CD4-positive, alpha-beta memory T cell (primary cell): ENCODE measurements at regions not wholly inside any gene's neighbourhood (a gene's known extent, or its start where the extent isn't known, plus 50 kb on each side); places are given as distances from the start of the nearest gene placed in this dataset.

ENCODE experiments used
- CTCF ChIA-PET: fragments of 350-600 bp; sonication (Branson Sonifier 250); formaldehyde crosslinking; loops from one replicate; lab custom pipeline; 2021; ENCODE audit warnings: inconsistent platforms; ENCODE audit not compliant: partially characterized antibody; lab: Charles Lee
- POLR2A ChIA-PET: fragments of 350-600 bp; sonication (Branson Sonifier 250); formaldehyde crosslinking; loops from one replicate; lab custom pipeline; 2021; ENCODE audit not compliant: partially characterized antibody; lab: Charles Lee
- DNase-seq, 5 donors: peaks; one replicate each; pipeline versions ENCODE4 v3.0.0 to v3.0.0-alpha.2; 2020 to 2022; ENCODE audit warnings: mixed read lengths in 1 of 5
- H3K27ac ChIP-seq: one replicate; pipeline ENCODE4 v1.7.0; 2013; ENCODE audit warnings: low read depth, low read length
- H3K27me3 ChIP-seq: 2 replicates; pipeline ENCODE4 v1.7.0; 2013; ENCODE audit warnings: mild to moderate bottlenecking, low read length, moderate library complexity; ENCODE audit not compliant: insufficient read depth
- H3K36me3 ChIP-seq: 2 replicates; pipeline ENCODE4 v1.7.0; 2013; ENCODE audit warnings: mild to moderate bottlenecking, low read length, moderate library complexity; ENCODE audit not compliant: insufficient read depth
- H3K4me1 ChIP-seq: 2 replicates; pipeline ENCODE4 v1.7.0; 2013; ENCODE audit warnings: mild to moderate bottlenecking, low read length, moderate library complexity; ENCODE audit not compliant: insufficient read depth
- H3K4me3 ChIP-seq, 2 donors: one replicate each; pipeline ENCODE4 v1.7.0; 2013; ENCODE audit warnings: low read length in 2 of 2, mild to moderate bottlenecking in 1 of 2
- H3K9me3 ChIP-seq, 2 donors: one replicate each; pipeline ENCODE4 v1.7.0; 2013; ENCODE audit warnings: low read length in 2 of 2, control low read depth in 1 of 2; ENCODE audit not compliant: control insufficient read depth in 1 of 2
- H3K27ac Mint-ChIP-seq, 7 donors: one replicate each; pipeline ENCODE4 v1.8.0; 2020 to 2021; ENCODE audit warnings: mixed read lengths in 7 of 7, mild to moderate bottlenecking in 6 of 7, inconsistent platforms in 3 of 7, moderate library complexity in 3 of 7
- H3K27me3 Mint-ChIP-seq, 2 donors: one replicate each; pipeline ENCODE4 v1.8.0; 2020 to 2021; ENCODE audit warnings: mixed read lengths in 2 of 2
- H3K36me3 Mint-ChIP-seq, 2 donors: one replicate each; pipeline ENCODE4 v1.8.0; 2020 to 2021; ENCODE audit warnings: mixed read lengths in 2 of 2, inconsistent platforms in 1 of 2, mild to moderate bottlenecking in 1 of 2
- H3K4me1 Mint-ChIP-seq, 4 donors: one replicate each; pipeline ENCODE4 v1.8.0; 2020 to 2021; ENCODE audit warnings: mixed read lengths in 4 of 4, mild to moderate bottlenecking in 1 of 4
- H3K4me3 Mint-ChIP-seq, 8 donors: one replicate each; pipeline ENCODE4 v1.8.0; 2020 to 2021; ENCODE audit warnings: mixed read lengths in 8 of 8, mild to moderate bottlenecking in 7 of 8, moderate library complexity in 6 of 8, inconsistent platforms in 3 of 8
- H3K9me3 Mint-ChIP-seq, 8 donors: one replicate each; pipeline ENCODE4 v1.8.0; 2020 to 2021; ENCODE audit warnings: mixed read lengths in 8 of 8, mild to moderate bottlenecking in 5 of 8, inconsistent platforms in 3 of 8, moderate library complexity in 1 of 8
- intact Hi-C: fragments of 100-400 bp; cut with micrococcal nuclease; formaldehyde crosslinking; loops from one replicate; pipeline ENCODE4 v1.15.1; 2023

GRCh38 chr15:85274315-85275050 lies 105.9 kb upstream of the AKAP13 start:
- H3K4me3 ChIP-seq = no peak overlapping the region
- ChIA-PET POLR2A (no interaction called here), CTCF (no interaction called here)
- Mint-ChIP-seq H3K4me1 (no peaks in the 10 kb centered on the region), H3K36me3 (no peaks in the 10 kb centered on the region), H3K27me3 (no peaks in the 10 kb centered on the region), H3K9me3 (no peaks in the 10 kb centered on the region), H3K27ac (no peak overlapping the region), H3K4me3 (no peak overlapping the region)
- H3K27me3 ChIP-seq = no peaks in the 10 kb centered on the region
- H3K9me3 ChIP-seq = no peaks in the 10 kb centered on the region
- intact Hi-C loops = no loop called here
- no peak overlapping the region for H3K27ac ChIP-seq
- DNase-seq = no peak
- H3K36me3 ChIP-seq = no peaks in the 10 kb centered on the region
- no peaks in the 10 kb centered on the region for H3K4me1 ChIP-seq

GRCh38 chr15:85276508-85276907 lies 103.9 kb upstream of the AKAP13 start:
- Histone ChIP-seq H3K36me3 (no peaks in the 10 kb centered on the region), H3K9me3 (no peaks in the 10 kb centered on the region), H3K27ac (no peak overlapping the region), H3K4me3 (no peak overlapping the region), H3K4me1 (no peaks in the 10 kb centered on the region), H3K27me3 (no peaks in the 10 kb centered on the region)
- no peak for DNase-seq
- intact Hi-C loops = no loop called here
- Mint-ChIP-seq H3K27me3 (peaks cover 2 to 3% of the 10 kb centered on the region in 2 donors), H3K4me1 (peaks cover 0 to 3% (median 0%) of the 10 kb centered on the region in 4 donors), H3K9me3 (no peaks in the 10 kb centered on the region), H3K27ac (no peak overlapping the region), H3K4me3 (no peak overlapping the region), H3K36me3 (no peaks in the 10 kb centered on the region)
- POLR2A ChIA-PET = no interaction called here
- CTCF ChIA-PET = no interaction called here

GRCh38 chr15:85276921-85277320 lies 103.5 kb upstream of the AKAP13 start:
- POLR2A ChIA-PET = no interaction called here
- no peak overlapping the region for H3K27ac Mint-ChIP-seq
- H3K27me3 Mint-ChIP-seq = peaks cover 2 to 3% of the 10 kb centered on the region in 2 donors
- H3K36me3 Mint-ChIP-seq = no peaks in the 10 kb centered on the region
- H3K4me3 ChIP-seq = no peak overlapping the region
- H3K4me3 Mint-ChIP-seq = no peak overlapping the region
- peaks cover 0 to 3% (median 0%) of the 10 kb centered on the region in 4 donors for H3K4me1 Mint-ChIP-seq
- no peaks in the 10 kb centered on the region for H3K27me3 ChIP-seq
- no peaks in the 10 kb centered on the region for H3K4me1 ChIP-seq
- H3K9me3 Mint-ChIP-seq = no peaks in the 10 kb centered on the region
- no peak for DNase-seq
- intact Hi-C loops = no loop called here
- no peaks in the 10 kb centered on the region for H3K9me3 ChIP-seq
- no peaks in the 10 kb centered on the region for H3K36me3 ChIP-seq
- no peak overlapping the region for H3K27ac ChIP-seq
- CTCF ChIA-PET = no interaction called here

GRCh38 chr15:85277847-85278370 lies 102.5 kb upstream of the AKAP13 start:
- no peak overlapping the region for H3K4me3 Mint-ChIP-seq
- intact Hi-C loops = no loop called here
- peaks cover 0 to 3% (median 0%) of the 10 kb centered on the region in 4 donors for H3K4me1 Mint-ChIP-seq
- DNase-seq = no peak
- H3K27ac Mint-ChIP-seq = no peak overlapping the region
- Histone ChIP-seq H3K27me3 (no peaks in the 10 kb centered on the region), H3K4me1 (no peaks in the 10 kb centered on the region), H3K9me3 (no peaks in the 10 kb centered on the region), H3K27ac (no peak overlapping the region), H3K4me3 (no peak overlapping the region), H3K36me3 (no peaks in the 10 kb centered on the region)
- no peaks in the 10 kb centered on the region for H3K36me3 Mint-ChIP-seq
- POLR2A ChIA-PET = no interaction called here
- peaks cover 2 to 3% of the 10 kb centered on the region in 2 donors for H3K27me3 Mint-ChIP-seq
- CTCF ChIA-PET = no interaction called here
- H3K9me3 Mint-ChIP-seq = no peaks in the 10 kb centered on the region

GRCh38 chr15:85280203-85280602 lies 100.2 kb upstream of the AKAP13 start:
- DNase-seq = no peak
- Histone ChIP-seq H3K4me3 (no peak overlapping the region), H3K27me3 (no peaks in the 10 kb centered on the region), H3K36me3 (no peaks in the 10 kb centered on the region), H3K9me3 (no peaks in the 10 kb centered on the region), H3K27ac (no peak overlapping the region), H3K4me1 (no peaks in the 10 kb centered on the region)
- no peaks in the 10 kb centered on the region for H3K9me3 Mint-ChIP-seq
- intact Hi-C loops = no loop called here
- ChIA-PET POLR2A (no interaction called here), CTCF (no interaction called here)
- H3K27me3 Mint-ChIP-seq = peaks cover 2 to 3% of the 10 kb centered on the region in 2 donors
- no peak overlapping the region for H3K4me3 Mint-ChIP-seq
- H3K36me3 Mint-ChIP-seq = no peaks in the 10 kb centered on the region
- no peak overlapping the region for H3K27ac Mint-ChIP-seq
- H3K4me1 Mint-ChIP-seq = peaks cover 0 to 3% (median 0%) of the 10 kb centered on the region in 4 donors

- no peaks in the 10 kb centered on the region for H3K36me3 Mint-ChIP-seq
- Histone ChIP-seq H3K4me1 (no peaks in the 10 kb centered on the region), H3K36me3 (no peaks in the 10 kb centered on the region), H3K27me3 (no peaks in the 10 kb centered on the region), H3K4me3 (no peak overlapping the region), H3K9me3 (no peaks in the 10 kb centered on the region), H3K27ac (no peak overlapping the region)
- ChIA-PET CTCF (no interaction called here), POLR2A (no interaction called here)
- H3K4me3 Mint-ChIP-seq = no peak overlapping the region
- no peak for DNase-seq
- H3K27ac Mint-ChIP-seq = peak overlapping the region in 1 of 7 donors; percentile 83
- H3K4me1 Mint-ChIP-seq = peaks cover 0 to 3% (median 0%) of the 10 kb centered on the region in 4 donors
- peaks cover 2 to 3% of the 10 kb centered on the region in 2 donors for H3K27me3 Mint-ChIP-seq
- H3K9me3 Mint-ChIP-seq = no peaks in the 10 kb centered on the region
- intact Hi-C loops = no loop called here
These were observed 99.0 kb upstream of the AKAP13 start for GRCh38 chr15:85281293-85281882.

GRCh38 chr15:85282504-85283115 lies 97.8 kb upstream of the AKAP13 start:
- H3K9me3 Mint-ChIP-seq = no peaks in the 10 kb centered on the region
- H3K36me3 ChIP-seq = no peaks in the 10 kb centered on the region
- peaks cover 0 to 3% (median 0%) of the 10 kb centered on the region in 4 donors for H3K4me1 Mint-ChIP-seq
- H3K4me3 ChIP-seq = no peak overlapping the region
- no peak overlapping the region for H3K27ac Mint-ChIP-seq
- H3K36me3 Mint-ChIP-seq = no peaks in the 10 kb centered on the region
- DNase-seq = no peak
- H3K27ac ChIP-seq = no peak overlapping the region
- peaks cover 2 to 3% of the 10 kb centered on the region in 2 donors for H3K27me3 Mint-ChIP-seq
- no peaks in the 10 kb centered on the region for H3K27me3 ChIP-seq
- intact Hi-C loops = no loop called here
- H3K4me1 ChIP-seq = no peaks in the 10 kb centered on the region
- POLR2A ChIA-PET = no interaction called here
- CTCF ChIA-PET = no interaction called here
- peak overlapping the region in 1 of 8 donors; percentile 4 for H3K4me3 Mint-ChIP-seq
- H3K9me3 ChIP-seq = no peaks in the 10 kb centered on the region
